ENCODE measurements at regions not wholly inside any gene's neighbourhood (a gene's known extent, or its start where the extent isn't known, plus 50 kb on each side); places are given as distances from the start of the nearest gene placed in this dataset.

DNA sequence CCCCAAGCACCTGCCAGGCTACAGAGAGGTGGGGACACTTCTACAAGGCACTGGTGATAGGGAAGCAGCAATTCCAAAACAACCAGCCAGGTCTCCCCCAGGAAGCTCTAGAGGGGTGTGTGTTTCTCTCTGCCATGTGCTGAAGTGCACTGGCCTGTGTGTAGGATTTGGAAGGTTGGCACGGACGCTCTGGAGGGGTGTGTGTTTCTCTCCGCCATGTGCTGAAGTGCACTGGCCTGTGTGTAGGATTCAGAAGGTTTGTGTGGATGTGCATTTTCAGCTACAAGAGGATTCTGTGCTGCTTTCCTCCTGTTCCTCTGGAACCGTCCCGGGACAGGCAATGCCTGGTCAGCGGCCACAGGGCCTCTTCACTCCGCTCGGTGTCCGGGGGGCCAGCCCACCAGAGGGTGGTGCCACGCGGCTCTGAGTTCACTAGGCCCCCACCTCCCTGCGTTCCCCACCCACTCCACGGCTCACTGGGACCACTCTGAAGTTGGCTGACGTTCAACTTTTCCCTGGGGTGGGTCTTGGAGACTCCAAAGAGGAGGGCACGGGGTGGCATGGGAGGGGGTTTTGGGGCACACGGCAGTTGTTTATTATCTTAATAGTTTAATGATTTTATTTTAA is 552.8 kb downstream of the BRD1 start:
- H3K36me3 ChIP-seq (ENCODE audit: control insufficient read depth, insufficient read depth, low read length): no peaks in the 10 kb centered on the region
- no peaks in the 10 kb centered on the region for H3K27me3 ChIP-seq (ENCODE audit: control insufficient read depth, insufficient read depth, low read length)
- H3K27ac ChIP-seq (ENCODE audit: low read depth, low read length): no peak overlapping the region
- H3K4me1 ChIP-seq (ENCODE audit: control insufficient read depth, insufficient read depth, low read length): no peaks in the 10 kb centered on the region
- no peak overlapping the region for H3K4me3 ChIP-seq (ENCODE audit: low read length)
- H3K9ac ChIP-seq (ENCODE audit: low read length): no peak overlapping the region

DNA sequence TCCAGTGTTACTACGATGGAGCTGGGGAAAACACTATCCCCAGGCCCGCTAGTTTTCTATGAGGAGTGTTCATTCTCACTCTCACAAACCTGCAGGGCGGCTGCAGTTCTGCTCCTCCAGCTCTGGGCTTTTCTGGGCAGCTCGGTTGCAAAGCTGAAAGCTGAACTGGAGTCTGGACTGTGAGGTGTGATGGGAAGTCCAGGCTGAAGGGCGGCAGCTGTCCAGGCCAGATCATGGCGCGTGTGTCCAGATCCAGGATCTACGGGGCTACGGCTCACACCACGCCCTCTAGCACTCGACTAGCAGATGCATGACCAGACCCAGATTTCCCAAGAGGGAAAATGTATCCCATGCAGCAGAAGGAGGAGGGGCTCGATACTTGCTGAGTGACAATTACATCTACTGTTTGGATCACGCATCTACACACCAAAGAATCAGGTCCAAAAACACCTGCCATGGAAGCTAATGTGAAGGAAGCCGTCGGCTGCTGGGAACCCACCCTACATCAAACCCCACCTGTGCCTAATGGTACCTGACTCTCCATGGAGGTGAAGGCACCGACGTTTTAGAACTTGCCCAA is 555.0 kb downstream of the BRD1 start:
- H3K27me3 ChIP-seq (ENCODE audit: control insufficient read depth, insufficient read depth, low read length): no peaks in the 10 kb centered on the region
- no peak overlapping the region for H3K9ac ChIP-seq (ENCODE audit: low read length)
- H3K36me3 ChIP-seq (ENCODE audit: control insufficient read depth, insufficient read depth, low read length): no peaks in the 10 kb centered on the region
- no peak overlapping the region for H3K4me3 ChIP-seq (ENCODE audit: low read length)
- no peak overlapping the region for H3K27ac ChIP-seq (ENCODE audit: low read depth, low read length)
- H3K4me1 ChIP-seq (ENCODE audit: control insufficient read depth, insufficient read depth, low read length): no peaks in the 10 kb centered on the region

DNA sequence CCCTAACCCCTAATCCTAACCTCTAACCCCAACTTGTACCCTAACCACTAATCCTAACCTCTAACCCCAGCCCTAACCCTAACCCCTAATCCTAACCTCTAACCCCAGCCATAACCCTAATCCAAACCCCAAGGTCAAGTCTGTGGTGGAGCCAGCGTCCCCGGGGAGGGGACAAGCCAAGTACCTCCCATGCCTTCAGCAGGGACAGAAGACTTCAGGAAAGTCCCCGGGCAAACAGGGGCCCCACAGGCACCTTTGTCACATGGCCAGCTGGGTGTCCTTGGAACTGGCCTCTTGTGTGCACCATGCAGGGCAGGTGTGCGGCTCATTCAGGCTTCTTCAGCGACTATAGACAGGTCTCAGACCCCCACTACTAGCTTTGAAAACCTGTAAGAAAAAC is 555.8 kb downstream of the BRD1 start:
- H3K36me3 ChIP-seq (ENCODE audit: control insufficient read depth, insufficient read depth, low read length): no peaks in the 10 kb centered on the region
- no peak overlapping the region for H3K9ac ChIP-seq (ENCODE audit: low read length)
- H3K4me3 ChIP-seq (ENCODE audit: low read length): no peak overlapping the region
- no peaks in the 10 kb centered on the region for H3K4me1 ChIP-seq (ENCODE audit: control insufficient read depth, insufficient read depth, low read length)
- H3K27me3 ChIP-seq (ENCODE audit: control insufficient read depth, insufficient read depth, low read length): no peaks in the 10 kb centered on the region
- H3K27ac ChIP-seq (ENCODE audit: low read depth, low read length): no peak overlapping the region

DNA sequence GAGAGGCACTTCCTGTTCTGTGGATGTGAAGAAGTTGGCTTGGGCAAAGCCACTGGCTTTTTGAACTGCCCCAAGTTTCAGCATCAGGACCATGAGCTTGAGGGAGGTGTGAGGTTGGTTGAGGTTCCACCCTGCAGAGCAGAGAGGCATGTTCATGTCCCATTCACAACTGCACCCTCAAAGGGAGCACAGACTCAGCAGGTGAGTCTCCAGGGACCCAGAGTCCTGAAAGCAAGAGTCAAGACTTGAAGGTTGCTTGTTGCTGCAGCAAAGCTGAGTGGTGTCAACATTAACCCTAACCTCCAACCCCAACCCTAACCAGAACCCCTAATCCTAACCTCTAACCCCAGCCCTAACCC is 556.3 kb downstream of the BRD1 start:
- no peaks in the 10 kb centered on the region for H3K36me3 ChIP-seq (ENCODE audit: control insufficient read depth, insufficient read depth, low read length)
- H3K9ac ChIP-seq (ENCODE audit: low read length): no peak overlapping the region
- H3K4me1 ChIP-seq (ENCODE audit: control insufficient read depth, insufficient read depth, low read length): no peaks in the 10 kb centered on the region
- no peaks in the 10 kb centered on the region for H3K27me3 ChIP-seq (ENCODE audit: control insufficient read depth, insufficient read depth, low read length)
- H3K27ac ChIP-seq (ENCODE audit: low read depth, low read length): no peak overlapping the region
- no peak overlapping the region for H3K4me3 ChIP-seq (ENCODE audit: low read length)

DNA sequence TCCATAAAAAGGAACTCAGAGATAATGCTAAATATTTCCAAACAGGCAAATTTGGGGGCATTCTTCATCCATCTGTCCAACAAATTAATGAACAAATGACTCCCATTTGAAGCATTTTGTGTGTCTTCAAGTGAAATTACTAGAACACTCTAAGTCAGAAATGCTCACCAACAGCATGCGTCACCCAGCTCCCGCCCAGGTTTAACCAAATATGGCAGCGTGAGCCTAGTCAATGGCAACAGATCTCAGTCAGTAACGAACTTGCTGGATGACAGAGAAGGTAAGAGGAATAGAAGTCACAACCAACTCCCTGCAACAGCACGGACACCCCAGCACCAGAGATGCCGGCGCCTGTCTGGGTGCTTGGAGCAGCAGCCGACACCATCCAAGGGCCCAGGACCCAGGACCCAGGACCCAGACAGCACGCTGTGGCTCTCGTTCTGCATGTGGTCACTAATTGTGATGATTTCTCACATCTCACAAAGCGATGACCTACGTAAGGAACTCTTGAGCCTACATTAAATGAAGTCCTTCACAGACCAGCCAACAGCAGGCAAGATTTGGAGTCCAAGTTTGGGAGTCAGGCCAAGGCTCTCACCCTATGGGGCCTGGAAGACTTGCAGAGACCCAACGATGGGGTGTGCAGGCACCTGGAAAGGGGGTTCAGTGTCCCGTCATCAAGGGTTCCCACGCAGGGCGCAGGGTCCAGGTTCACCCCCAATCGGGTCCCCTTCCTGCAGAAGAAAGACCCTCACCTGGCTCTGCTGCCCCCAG is 556.9 kb downstream of the BRD1 start:
- Histone ChIP-seq H3K27ac (ENCODE audit: low read depth, low read length) (no peak overlapping the region), H3K27me3 (ENCODE audit: control insufficient read depth, insufficient read depth, low read length) (no peaks in the 10 kb centered on the region)

DNA sequence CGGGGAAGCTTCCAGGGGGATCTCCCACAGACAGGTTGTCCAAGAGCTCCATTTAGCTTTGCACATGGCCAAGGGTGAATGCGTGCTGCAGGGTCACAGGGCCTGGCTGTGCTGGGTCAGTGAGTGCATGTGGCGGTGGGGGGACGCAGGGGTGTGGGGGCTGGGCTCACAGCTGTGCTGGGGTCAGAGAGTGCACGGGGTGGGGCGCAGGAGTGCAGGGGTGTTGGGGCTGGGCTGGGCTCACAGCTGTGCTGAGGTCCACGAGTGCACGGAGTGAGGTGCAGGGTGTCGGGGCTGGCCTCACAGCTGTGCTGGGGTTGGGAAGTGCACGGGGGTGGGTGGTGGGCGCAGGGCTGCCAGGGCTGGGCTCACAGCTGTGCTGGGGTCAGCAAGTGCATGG is 557.7 kb downstream of the BRD1 start:
- Histone ChIP-seq H3K27ac (ENCODE audit: low read depth, low read length) (no peak overlapping the region), H3K4me3 (ENCODE audit: low read length) (no peak overlapping the region), H3K27me3 (ENCODE audit: control insufficient read depth, insufficient read depth, low read length) (no peaks in the 10 kb centered on the region), H3K36me3 (ENCODE audit: control insufficient read depth, insufficient read depth, low read length) (no peaks in the 10 kb centered on the region), H3K4me1 (ENCODE audit: control insufficient read depth, insufficient read depth, low read length) (no peaks in the 10 kb centered on the region), H3K9ac (ENCODE audit: low read length) (no peak overlapping the region)

More for the DNA sequence above, 556.9 kb downstream of the BRD1 start:
- no peak overlapping the region for H3K9ac ChIP-seq (ENCODE audit: low read length)
- no peaks in the 10 kb centered on the region for H3K4me1 ChIP-seq (ENCODE audit: control insufficient read depth, insufficient read depth, low read length)
- no peaks in the 10 kb centered on the region for H3K36me3 ChIP-seq (ENCODE audit: control insufficient read depth, insufficient read depth, low read length)
- H3K4me3 ChIP-seq (ENCODE audit: low read length): no peak overlapping the region

DNA sequence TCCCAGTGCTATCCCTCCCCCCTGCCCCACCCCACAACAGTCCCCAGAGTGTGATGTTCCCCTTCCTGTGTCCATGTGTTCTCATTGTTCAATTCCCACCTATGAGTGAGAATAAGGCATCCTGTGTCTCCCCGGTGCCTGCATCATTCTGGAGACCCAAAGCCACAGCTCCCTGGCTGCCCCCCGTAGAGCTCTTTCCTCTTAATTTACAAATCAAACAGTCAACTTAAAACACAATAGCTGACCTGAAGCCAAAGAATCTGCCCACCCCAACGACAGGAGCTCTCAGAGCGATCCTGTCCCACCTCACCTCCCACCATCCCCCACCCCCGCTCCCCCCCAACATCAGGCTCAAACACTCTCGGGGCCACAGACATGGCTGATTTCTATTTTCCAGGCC is 558.3 kb downstream of the BRD1 start:
- no peak overlapping the region for H3K4me3 ChIP-seq (ENCODE audit: low read length)
- H3K27me3 ChIP-seq (ENCODE audit: control insufficient read depth, insufficient read depth, low read length): no peaks in the 10 kb centered on the region
- H3K27ac ChIP-seq (ENCODE audit: low read depth, low read length): no peak overlapping the region
- H3K4me1 ChIP-seq (ENCODE audit: control insufficient read depth, insufficient read depth, low read length): no peaks in the 10 kb centered on the region
- no peaks in the 10 kb centered on the region for H3K36me3 ChIP-seq (ENCODE audit: control insufficient read depth, insufficient read depth, low read length)
- no peak overlapping the region for H3K9ac ChIP-seq (ENCODE audit: low read length)

DNA sequence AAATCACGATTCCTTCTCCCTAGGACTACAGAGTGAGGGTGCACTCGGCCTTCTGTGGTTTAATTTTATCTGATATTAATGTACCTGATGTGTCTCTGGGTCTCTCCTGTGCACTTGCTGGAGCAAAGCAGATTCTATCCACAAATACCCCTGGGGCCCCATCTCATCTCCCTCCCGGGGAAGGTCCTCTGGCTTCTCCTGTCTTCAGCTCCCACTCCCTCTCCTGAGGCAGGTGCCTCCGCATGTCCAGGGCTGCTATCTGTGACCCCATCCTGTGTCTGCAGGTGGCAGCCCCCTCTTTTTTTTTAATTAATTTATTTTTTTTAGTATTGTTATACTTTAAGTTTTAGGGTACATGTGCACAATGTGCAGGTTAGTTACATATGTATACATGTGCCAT is 558.7 kb downstream of the BRD1 start:
- no peak overlapping the region for H3K4me3 ChIP-seq (ENCODE audit: low read length)
- no peaks in the 10 kb centered on the region for H3K4me1 ChIP-seq (ENCODE audit: control insufficient read depth, insufficient read depth, low read length)
- no peaks in the 10 kb centered on the region for H3K36me3 ChIP-seq (ENCODE audit: control insufficient read depth, insufficient read depth, low read length)
- no peak overlapping the region for H3K27ac ChIP-seq (ENCODE audit: low read depth, low read length)
- H3K27me3 ChIP-seq (ENCODE audit: control insufficient read depth, insufficient read depth, low read length): no peaks in the 10 kb centered on the region
- no peak overlapping the region for H3K9ac ChIP-seq (ENCODE audit: low read length)

DNA sequence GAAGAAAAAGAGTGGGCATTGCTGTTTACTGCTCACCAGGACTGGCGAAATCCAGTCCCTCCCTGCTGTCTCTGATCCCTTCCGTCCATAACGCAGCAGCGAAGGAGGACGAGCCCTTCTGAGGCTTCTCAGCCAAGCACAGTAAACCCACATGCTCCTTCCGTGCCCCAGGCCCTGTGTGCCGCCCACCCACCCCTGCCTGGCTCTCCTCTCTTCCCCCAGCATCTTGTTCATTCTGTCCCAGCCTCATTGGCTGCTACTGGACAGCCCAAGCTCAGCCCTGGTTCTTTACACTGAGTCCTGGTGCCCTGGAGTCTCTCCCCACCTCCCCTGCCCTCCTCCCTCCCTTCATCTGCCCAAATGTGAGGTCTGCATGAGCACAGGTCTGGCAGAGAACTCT is 559.7 kb downstream of the BRD1 start:
- no peaks in the 10 kb centered on the region for H3K27me3 ChIP-seq (ENCODE audit: control insufficient read depth, insufficient read depth, low read length)
- no peak overlapping the region for H3K27ac ChIP-seq (ENCODE audit: low read depth, low read length)
- no peak overlapping the region for H3K4me3 ChIP-seq (ENCODE audit: low read length)
- H3K4me1 ChIP-seq (ENCODE audit: control insufficient read depth, insufficient read depth, low read length): no peaks in the 10 kb centered on the region
- no peaks in the 10 kb centered on the region for H3K36me3 ChIP-seq (ENCODE audit: control insufficient read depth, insufficient read depth, low read length)
- no peak overlapping the region for H3K9ac ChIP-seq (ENCODE audit: low read length)

DNA sequence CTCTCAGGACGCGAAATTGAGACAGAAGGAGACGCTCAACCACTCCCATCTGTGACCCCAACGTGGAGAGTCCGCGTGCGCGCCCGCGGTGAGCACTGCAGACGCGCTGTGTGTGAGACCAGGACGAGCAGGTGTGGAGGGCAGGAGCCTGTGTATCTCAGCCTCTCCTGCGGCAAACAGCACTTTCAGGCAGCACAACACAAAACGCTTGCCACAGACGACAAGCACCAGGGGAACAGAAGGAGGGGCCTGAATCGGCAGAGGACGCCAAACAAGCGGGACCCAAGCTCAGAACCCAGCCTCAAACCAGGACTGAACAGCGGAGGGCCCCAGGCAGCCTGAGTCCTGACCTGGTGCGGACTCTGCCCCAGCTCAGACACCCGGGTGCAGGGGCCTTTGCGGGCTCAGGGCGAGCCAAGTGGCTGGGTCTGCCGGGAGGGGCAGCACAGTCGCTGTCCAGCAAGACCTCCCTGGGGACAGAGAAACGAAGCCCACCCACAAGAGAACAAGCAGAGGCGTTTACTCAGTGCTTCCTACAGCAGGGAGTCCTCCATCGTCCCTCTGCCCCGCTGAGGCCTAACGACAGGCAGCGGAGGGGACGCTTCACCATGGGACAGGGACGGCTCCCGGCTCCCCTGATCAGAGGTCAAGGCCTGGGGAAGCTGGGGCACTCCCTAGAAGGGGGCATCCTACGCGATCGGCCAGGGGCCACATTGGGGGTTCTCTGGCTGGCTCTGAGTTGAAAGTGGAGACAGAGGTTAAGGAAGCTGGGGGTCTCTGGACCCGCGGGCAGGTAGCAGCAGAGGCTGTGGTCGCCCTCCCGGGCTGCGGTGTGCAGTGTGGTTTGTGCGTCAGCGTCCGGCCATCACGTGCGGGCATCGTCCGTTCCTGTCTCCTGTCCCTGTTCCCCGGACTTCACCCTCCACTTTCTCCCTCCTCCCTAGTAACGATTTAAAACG is 560.8 kb downstream of the BRD1 start:
- Histone ChIP-seq H3K36me3 (ENCODE audit: control insufficient read depth, insufficient read depth, low read length) (no peaks in the 10 kb centered on the region), H3K27me3 (ENCODE audit: control insufficient read depth, insufficient read depth, low read length) (no peaks in the 10 kb centered on the region), H3K4me1 (ENCODE audit: control insufficient read depth, insufficient read depth, low read length) (no peaks in the 10 kb centered on the region), H3K9ac (ENCODE audit: low read length) (no peak overlapping the region), H3K27ac (ENCODE audit: low read depth, low read length) (no peak overlapping the region), H3K4me3 (ENCODE audit: low read length) (no peak overlapping the region)

DNA sequence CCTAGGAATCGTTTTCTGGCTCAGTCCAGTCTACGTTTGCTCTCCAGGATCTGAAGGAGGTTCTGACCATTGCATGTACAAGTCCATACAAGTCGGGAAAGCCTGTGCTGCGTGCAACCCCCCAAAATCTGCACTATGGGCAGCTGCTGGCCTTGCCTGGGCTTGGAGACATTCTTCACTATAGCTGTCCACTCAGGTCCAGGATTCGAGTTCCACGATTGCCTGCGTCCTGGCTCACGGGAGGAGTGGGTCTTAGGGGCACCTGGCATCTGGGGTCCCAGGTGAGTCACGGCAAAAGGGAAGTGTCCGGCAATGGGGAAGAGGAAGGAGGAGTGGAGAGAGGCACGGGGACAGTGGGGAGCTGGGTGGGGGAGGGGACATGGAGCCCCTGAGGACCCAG is 563.0 kb downstream of the BRD1 start:
- H3K4me1 ChIP-seq (ENCODE audit: control insufficient read depth, insufficient read depth, low read length): no peaks in the 10 kb centered on the region
- H3K27me3 ChIP-seq (ENCODE audit: control insufficient read depth, insufficient read depth, low read length): no peaks in the 10 kb centered on the region
- H3K9ac ChIP-seq (ENCODE audit: low read length): no peak overlapping the region
- no peak overlapping the region for H3K27ac ChIP-seq (ENCODE audit: low read depth, low read length)
- H3K36me3 ChIP-seq (ENCODE audit: control insufficient read depth, insufficient read depth, low read length): no peaks in the 10 kb centered on the region
- H3K4me3 ChIP-seq (ENCODE audit: low read length): no peak overlapping the region

DNA sequence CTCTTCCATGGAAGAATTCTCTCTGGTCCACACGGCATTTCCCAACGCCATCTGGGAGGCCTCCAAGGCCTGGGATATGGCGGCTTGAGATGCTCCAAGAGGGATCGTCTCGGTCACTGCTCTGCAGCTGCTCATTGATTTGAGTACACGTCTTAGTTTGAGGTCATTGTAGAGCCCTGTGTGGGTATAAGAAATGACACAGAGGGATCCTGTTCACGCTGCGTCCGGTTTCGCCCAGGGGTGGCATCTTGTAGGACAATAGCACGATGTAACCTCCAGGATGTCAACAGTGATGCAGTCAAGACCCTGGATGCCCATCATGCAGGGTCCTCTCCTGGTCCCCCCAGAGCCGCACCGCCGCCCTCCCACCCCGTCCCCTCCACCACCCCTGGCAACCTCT is 564.6 kb downstream of the BRD1 start:
- H3K9ac ChIP-seq (ENCODE audit: low read length): no peak overlapping the region
- no peaks in the 10 kb centered on the region for H3K27me3 ChIP-seq (ENCODE audit: control insufficient read depth, insufficient read depth, low read length)
- no peaks in the 10 kb centered on the region for H3K36me3 ChIP-seq (ENCODE audit: control insufficient read depth, insufficient read depth, low read length)
- H3K4me1 ChIP-seq (ENCODE audit: control insufficient read depth, insufficient read depth, low read length): no peaks in the 10 kb centered on the region
- H3K27ac ChIP-seq (ENCODE audit: low read depth, low read length): no peak overlapping the region
- no peak overlapping the region for H3K4me3 ChIP-seq (ENCODE audit: low read length)
